ENCODE measurements at regions not wholly inside any gene's neighbourhood (a gene's known extent, or its start where the extent isn't known, plus 50 kb on each side); places are given as distances from the start of the nearest gene placed in this dataset.

- POLR2A ChIA-PET: no interaction called here
- Histone ChIP-seq H3K36me3 (ENCODE audit: control insufficient read depth, insufficient read depth, low read length) (no peaks in the 10 kb centered on the region), H3K9me3 (ENCODE audit: control insufficient read depth, insufficient read depth, low read depth, low read length) (no peaks in the 10 kb centered on the region), H3K27ac (ENCODE audit: low read length) (no peak overlapping the region), H3K4me3 (ENCODE audit: low read depth in 2 of 2, low read length in 2 of 2) (no peak overlapping the region), H3K27me3 (ENCODE audit: control insufficient read depth, insufficient read depth, low read length) (no peaks in the 10 kb centered on the region; the same call in 1 of the 2 replicates), H3K4me1 (ENCODE audit: control insufficient read depth, insufficient read depth, low read length) (no peaks in the 10 kb centered on the region)
- no peak for DNase-seq (ENCODE audit: low read depth, low spot score)
- intact Hi-C loops (cut with micrococcal nuclease; ENCODE audit: unreplicated experiment): no loop called here
- in situ Hi-C loops (cut with HindIII; ENCODE audit: low pct_unique_long_range_greater_than_20kb, low sequenced_read_pairs): no loop called here
- no peak for TF ChIP-seq POLR2AphosphoS5 (IDR thresholded peaks at IDR 0.05; ENCODE audit: low read depth, low read length)
- TF ChIP-seq SIN3A (IDR thresholded peaks at IDR 0.05; ENCODE audit: borderline replicate concordance, insufficient read depth, low read depth, low read length): no peak
- TF ChIP-seq CTCF (IDR thresholded peaks at IDR 0.05): no peak
- no peak for TF ChIP-seq TCF7L2 (IDR thresholded peaks at IDR 0.05; ENCODE audit: low read depth, low read length)
- TF ChIP-seq REST (IDR thresholded peaks at IDR 0.05; ENCODE audit: insufficient read depth in 1 of 2, low read depth in 2 of 2, low read length in 1 of 2): no peak
- CTCF ChIA-PET: no interaction called here
- no peak for ATAC-seq
- BruUV-seq (replicated peaks): no TSS peak
Observed at GRCh38 chr3:107956991-107957900, 133.6 kb downstream of the CD47 start.

GRCh38 chr3:107954845-107955244 lies 136.0 kb downstream of the CD47 start:
- no peaks in the 10 kb centered on the region for H3K36me3 ChIP-seq (ENCODE audit: control insufficient read depth, insufficient read depth, low read length)
- no peaks in the 10 kb centered on the region; the same call in 1 of the 2 replicates for H3K27me3 ChIP-seq (ENCODE audit: control insufficient read depth, insufficient read depth, low read length)
- H3K4me3 ChIP-seq (ENCODE audit: low read depth in 2 of 2, low read length in 2 of 2): no peak overlapping the region
- H3K4me1 ChIP-seq (ENCODE audit: control insufficient read depth, insufficient read depth, low read length): no peaks in the 10 kb centered on the region
- TF ChIP-seq CTCF (IDR thresholded peaks at IDR 0.05) (no peak), SIN3A (IDR thresholded peaks at IDR 0.05; ENCODE audit: borderline replicate concordance, insufficient read depth, low read depth, low read length) (no peak), REST (IDR thresholded peaks at IDR 0.05; ENCODE audit: insufficient read depth in 1 of 2, low read depth in 2 of 2, low read length in 1 of 2) (no peak), POLR2AphosphoS5 (IDR thresholded peaks at IDR 0.05; ENCODE audit: low read depth, low read length) (no peak), TCF7L2 (IDR thresholded peaks at IDR 0.05; ENCODE audit: low read depth, low read length) (no peak)
- ATAC-seq (no peak), DNase-seq (ENCODE audit: low read depth, low spot score) (no peak)
- ChIA-PET POLR2A (no interaction called here), CTCF (no interaction called here)
- no peaks in the 10 kb centered on the region for H3K9me3 ChIP-seq (ENCODE audit: control insufficient read depth, insufficient read depth, low read depth, low read length)
- BruUV-seq (replicated peaks): no TSS peak
- no peak overlapping the region for H3K27ac ChIP-seq (ENCODE audit: low read length)
- intact Hi-C loops (cut with micrococcal nuclease; ENCODE audit: unreplicated experiment): no loop called here
- in situ Hi-C loops (cut with HindIII; ENCODE audit: low pct_unique_long_range_greater_than_20kb, low sequenced_read_pairs): no loop called here

Data from Panc1 (cell line).